Stimulated activated naive CD8-positive, alpha-beta T cell treated with anti-CD3 and anti-CD28 coated beads, Interleukin-15, amount 100 ng/mL, for 72 hours (primary cell): ENCODE measurements at regions not wholly inside any gene's neighbourhood (a gene's known extent, or its start where the extent isn't known, plus 50 kb on each side); places are given as distances from the start of the nearest gene placed in this dataset.

Experiments
- ATAC-seq: fragments of 150-1000 bp; cut with Tn5 transposase; 2 replicates; pipeline ENCODE4 v1.10.0; 2021; ENCODE audit warnings: mild to moderate bottlenecking, moderate library complexity
- DNase-seq, 2 donors: peaks; one replicate each; pipeline ENCODE4 v3.0.0; 2021 to 2022
- H3K27ac Mint-ChIP-seq, 2 donors: one replicate each; pipeline ENCODE4 v1.8.0; 2022; ENCODE audit warnings: mild to moderate bottlenecking in 2 of 2, mixed read lengths in 2 of 2, moderate library complexity in 2 of 2
- H3K27me3 Mint-ChIP-seq: one replicate; pipeline ENCODE4 v1.8.0; 2022; ENCODE audit warnings: mixed read lengths
- H3K4me1 Mint-ChIP-seq: one replicate; pipeline ENCODE4 v1.8.0; 2022; ENCODE audit warnings: mild to moderate bottlenecking, mixed read lengths
- H3K4me3 Mint-ChIP-seq, 2 donors: one replicate each; pipeline ENCODE4 v1.8.0; 2022; ENCODE audit warnings: mild to moderate bottlenecking in 2 of 2, mixed read lengths in 2 of 2, moderate library complexity in 1 of 2
- H3K9me3 Mint-ChIP-seq, 2 donors: one replicate each; pipeline ENCODE4 v1.8.0; 2022; ENCODE audit warnings: mixed read lengths in 2 of 2

GRCh38 chr5:52656569-52657246, 131.0 kb upstream of the ITGA1 start:
- Mint-ChIP-seq H3K27ac (no peak overlapping the region), H3K4me3 (no peak overlapping the region), H3K9me3 (no peaks in the 10 kb centered on the region), H3K27me3 (peaks cover 16% of the 10 kb centered on the region), H3K4me1 (no peaks in the 10 kb centered on the region)
- DNase-seq (no peak), ATAC-seq (no peak)

GRCh38 chr5:52657247-52657645, 130.5 kb upstream of the ITGA1 start:
- no peaks in the 10 kb centered on the region for H3K4me1 Mint-ChIP-seq
- no peaks in the 10 kb centered on the region for H3K9me3 Mint-ChIP-seq
- DNase-seq (no peak), ATAC-seq (no peak)
- H3K27me3 Mint-ChIP-seq = peaks cover 16% of the 10 kb centered on the region
- H3K27ac Mint-ChIP-seq = no peak overlapping the region
- H3K4me3 Mint-ChIP-seq = no peak overlapping the region

- DNase-seq = no peak
- Mint-ChIP-seq H3K9me3 (no peaks in the 10 kb centered on the region), H3K4me3 (no peak overlapping the region), H3K27ac (no peak overlapping the region), H3K27me3 (peaks cover 16% of the 10 kb centered on the region), H3K4me1 (no peaks in the 10 kb centered on the region)
- no peak for ATAC-seq
Observed at GRCh38 chr5:52658246-52658645, 129.5 kb upstream of the ITGA1 start.

GRCh38 chr5:52660621-52661020, 127.1 kb upstream of the ITGA1 start:
- no peak overlapping the region for H3K27ac Mint-ChIP-seq
- H3K4me1 Mint-ChIP-seq = no peaks in the 10 kb centered on the region
- H3K4me3 Mint-ChIP-seq = no peak overlapping the region
- H3K27me3 Mint-ChIP-seq = peaks cover 11% of the 10 kb centered on the region
- no peak for ATAC-seq
- no peaks in the 10 kb centered on the region for H3K9me3 Mint-ChIP-seq
- no peak for DNase-seq

- H3K27ac Mint-ChIP-seq = no peak overlapping the region
- no peaks in the 10 kb centered on the region for H3K9me3 Mint-ChIP-seq
- no peak for ATAC-seq
- H3K4me1 Mint-ChIP-seq = no peaks in the 10 kb centered on the region
- no peak overlapping the region for H3K4me3 Mint-ChIP-seq
- DNase-seq = no peak
- peaks cover 8% of the 10 kb centered on the region for H3K27me3 Mint-ChIP-seq
Observed at GRCh38 chr5:52661903-52662595, 125.7 kb upstream of the ITGA1 start.

GRCh38 chr5:52665559-52665958, 122.2 kb upstream of the ITGA1 start:
- Mint-ChIP-seq H3K27me3 (peaks cover 8% of the 10 kb centered on the region), H3K4me1 (no peaks in the 10 kb centered on the region), H3K9me3 (no peaks in the 10 kb centered on the region), H3K4me3 (no peak overlapping the region), H3K27ac (no peak overlapping the region)
- no peak for DNase-seq
- no peak for ATAC-seq

GRCh38 chr5:52668139-52668538, 119.6 kb upstream of the ITGA1 start:
- no peak for ATAC-seq
- no peak overlapping the region for H3K27ac Mint-ChIP-seq
- peaks cover 8% of the 10 kb centered on the region for H3K27me3 Mint-ChIP-seq
- no peak overlapping the region for H3K4me3 Mint-ChIP-seq
- no peak for DNase-seq
- H3K9me3 Mint-ChIP-seq = no peaks in the 10 kb centered on the region
- no peaks in the 10 kb centered on the region for H3K4me1 Mint-ChIP-seq

GRCh38 chr5:52668544-52669185, 119.1 kb upstream of the ITGA1 start:
- Mint-ChIP-seq H3K4me3 (no peak overlapping the region), H3K9me3 (no peaks in the 10 kb centered on the region), H3K4me1 (peaks cover 2% of the 10 kb centered on the region), H3K27me3 (peaks cover 5% of the 10 kb centered on the region), H3K27ac (no peak overlapping the region)
- ATAC-seq (no peak), DNase-seq (no peak)

GRCh38 chr5:52672459-52672858, 115.3 kb upstream of the ITGA1 start:
- no peaks in the 10 kb centered on the region for H3K27me3 Mint-ChIP-seq
- ATAC-seq (no peak), DNase-seq (no peak)
- no peak overlapping the region for H3K4me3 Mint-ChIP-seq
- H3K27ac Mint-ChIP-seq = no peak overlapping the region
- peaks cover 14% of the 10 kb centered on the region for H3K4me1 Mint-ChIP-seq
- no peaks in the 10 kb centered on the region for H3K9me3 Mint-ChIP-seq

- ATAC-seq (no peak), DNase-seq (no peak)
- no peaks in the 10 kb centered on the region for H3K9me3 Mint-ChIP-seq
- no peaks in the 10 kb centered on the region for H3K27me3 Mint-ChIP-seq
- H3K4me3 Mint-ChIP-seq = no peak overlapping the region
- peaks cover 14% of the 10 kb centered on the region for H3K4me1 Mint-ChIP-seq
- H3K27ac Mint-ChIP-seq = no peak overlapping the region
Observed at GRCh38 chr5:52673495-52673894, 114.2 kb upstream of the ITGA1 start.

- peaks cover 14% of the 10 kb centered on the region for H3K4me1 Mint-ChIP-seq
- peaks cover 4% of the 10 kb centered on the region for H3K27me3 Mint-ChIP-seq
- DNase-seq (no peak), ATAC-seq (no peak)
- no peak overlapping the region for H3K4me3 Mint-ChIP-seq
- H3K9me3 Mint-ChIP-seq = peaks cover 6 to 8% of the 10 kb centered on the region in 2 donors
- no peak overlapping the region for H3K27ac Mint-ChIP-seq
Observed at GRCh38 chr5:52674815-52675545, 112.7 kb upstream of the ITGA1 start.

GRCh38 chr5:52682492-52682891, 105.2 kb upstream of the ITGA1 start:
- Mint-ChIP-seq H3K4me1 (no peaks in the 10 kb centered on the region), H3K9me3 (peaks cover 9 to 11% of the 10 kb centered on the region in 2 donors), H3K27me3 (peaks cover 9% of the 10 kb centered on the region), H3K27ac (no peak overlapping the region), H3K4me3 (no peak overlapping the region)
- no peak for ATAC-seq
- DNase-seq = no peak

GRCh38 chr5:52684051-52684450, 103.7 kb upstream of the ITGA1 start:
- no peak for DNase-seq
- Mint-ChIP-seq H3K4me1 (no peaks in the 10 kb centered on the region), H3K27me3 (peaks cover 9% of the 10 kb centered on the region), H3K27ac (no peak overlapping the region), H3K9me3 (peaks cover 9 to 11% of the 10 kb centered on the region in 2 donors), H3K4me3 (no peak overlapping the region)
- no peak for ATAC-seq

- Mint-ChIP-seq H3K4me1 (no peaks in the 10 kb centered on the region), H3K27ac (no peak overlapping the region), H3K27me3 (no peaks in the 10 kb centered on the region), H3K9me3 (no peaks in the 10 kb centered on the region), H3K4me3 (no peak overlapping the region)
- DNase-seq (no peak), ATAC-seq (no peak)
Observed at GRCh38 chr5:52685566-52685965, 102.2 kb upstream of the ITGA1 start.

GRCh38 chr5:52685971-52686370, 101.7 kb upstream of the ITGA1 start:
- no peak overlapping the region for H3K4me3 Mint-ChIP-seq
- H3K9me3 Mint-ChIP-seq = no peaks in the 10 kb centered on the region
- H3K27me3 Mint-ChIP-seq = no peaks in the 10 kb centered on the region
- DNase-seq (no peak), ATAC-seq (no peak)
- H3K27ac Mint-ChIP-seq = no peak overlapping the region
- no peaks in the 10 kb centered on the region for H3K4me1 Mint-ChIP-seq
